ENCODE measurements at regions not wholly inside any gene's neighbourhood (a gene's known extent, or its start where the extent isn't known, plus 50 kb on each side); places are given as distances from the start of the nearest gene placed in this dataset.
"Not testable (repeated sequence)": the region's sequence is repeated elsewhere in the genome, so short reads cannot be mapped to it uniquely, and the experiment has no call there.

GRCh38 chr14:44453433-44454171 lies 53.5 kb downstream of the FSCB start:
- Mint-ChIP-seq H3K9me3 (peaks cover 27% of the 10 kb centered on the region), H3K27me3 (ENCODE audit: insufficient read depth) (no peaks in the 10 kb centered on the region), H3K27ac (no peak overlapping the region), H3K36me3 (ENCODE audit: low read depth) (no peaks in the 10 kb centered on the region), H3K4me1 (ENCODE audit: low read depth) (no peaks in the 10 kb centered on the region), H3K4me3 (no peak overlapping the region)
- DNase-seq (ENCODE audit: low spot score): no peak
- intact Hi-C loops (cut with micrococcal nuclease): no loop called here

DNA sequence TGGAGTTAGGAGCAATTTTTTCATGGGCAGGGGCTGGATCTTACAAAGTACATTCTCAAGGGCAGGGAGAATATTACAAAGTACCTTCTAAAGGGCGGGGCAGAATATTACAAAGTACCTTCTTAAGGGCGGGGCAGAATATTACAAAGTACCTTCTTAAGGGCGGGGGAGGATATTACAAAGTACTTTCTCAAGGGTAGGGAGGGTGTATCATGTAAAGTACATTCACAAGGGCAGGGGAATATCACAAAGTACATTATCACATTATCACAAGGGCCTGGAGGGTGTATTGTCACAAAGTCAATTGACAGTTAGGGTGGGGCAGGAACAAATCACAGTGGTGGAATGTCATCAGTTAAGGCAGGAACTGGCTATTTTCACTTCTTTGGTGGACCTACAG lies 56.9 kb downstream of the FSCB start:
- intact Hi-C loops (cut with micrococcal nuclease); H3K27me3 Mint-ChIP-seq (ENCODE audit: insufficient read depth); H3K4me1 Mint-ChIP-seq (ENCODE audit: low read depth); DNase-seq (ENCODE audit: low spot score); H3K4me3 Mint-ChIP-seq; H3K27ac Mint-ChIP-seq; H3K36me3 Mint-ChIP-seq (ENCODE audit: low read depth): not testable (repeated sequence)
- peaks cover 24% of the 10 kb centered on the region for H3K9me3 Mint-ChIP-seq

GRCh38 chr14:44449680-44450079 lies 57.4 kb downstream of the FSCB start:
- Mint-ChIP-seq H3K4me1 (ENCODE audit: low read depth) (no peaks in the 10 kb centered on the region), H3K27ac (no peak overlapping the region)
- intact Hi-C loops (cut with micrococcal nuclease): no loop called here

DNA sequence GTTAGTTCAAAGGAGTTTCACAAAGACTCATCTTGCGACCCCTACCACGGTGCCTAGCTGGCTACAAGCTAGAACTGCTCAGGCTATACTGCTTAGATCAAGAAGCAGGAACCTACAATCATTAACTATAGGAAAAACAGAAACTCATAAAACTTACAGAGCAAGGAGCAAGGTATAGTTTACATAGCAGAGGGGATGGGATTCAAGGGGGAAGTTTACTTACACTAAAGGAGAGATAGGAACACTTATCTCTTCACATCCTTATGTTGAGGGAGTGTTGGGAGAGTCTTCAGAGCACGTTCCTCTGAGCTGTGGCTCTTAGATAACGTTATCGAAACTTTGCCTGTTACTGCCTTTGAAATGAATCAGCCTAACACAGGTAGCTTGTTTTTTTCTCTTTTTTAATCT lies 58.1 kb downstream of the FSCB start:
- DNase-seq (ENCODE audit: low spot score): no peak
- no peaks in the 10 kb centered on the region for H3K27me3 Mint-ChIP-seq (ENCODE audit: insufficient read depth)
- H3K9me3 Mint-ChIP-seq: peaks cover 24% of the 10 kb centered on the region
- intact Hi-C loops (cut with micrococcal nuclease): no loop called here
- no peaks in the 10 kb centered on the region for H3K4me1 Mint-ChIP-seq (ENCODE audit: low read depth)
- no peak overlapping the region for H3K4me3 Mint-ChIP-seq
- no peaks in the 10 kb centered on the region for H3K36me3 Mint-ChIP-seq (ENCODE audit: low read depth)
- no peak overlapping the region for H3K27ac Mint-ChIP-seq

More at GRCh38 chr14:44449680-44450079, 57.4 kb downstream of the FSCB start:
- no peaks in the 10 kb centered on the region for H3K36me3 Mint-ChIP-seq (ENCODE audit: low read depth)
- H3K4me3 Mint-ChIP-seq: no peak overlapping the region
- no peak for DNase-seq (ENCODE audit: low spot score)
- no peaks in the 10 kb centered on the region for H3K27me3 Mint-ChIP-seq (ENCODE audit: insufficient read depth)
- H3K9me3 Mint-ChIP-seq: peaks cover 24% of the 10 kb centered on the region

GRCh38 chr14:44446965-44447364 lies 60.1 kb downstream of the FSCB start:
- Mint-ChIP-seq H3K4me1 (ENCODE audit: low read depth) (no peaks in the 10 kb centered on the region), H3K27ac (no peak overlapping the region), H3K36me3 (ENCODE audit: low read depth) (no peaks in the 10 kb centered on the region), H3K9me3 (peaks cover 16% of the 10 kb centered on the region), H3K4me3 (no peak overlapping the region), H3K27me3 (ENCODE audit: insufficient read depth) (no peaks in the 10 kb centered on the region)
- DNase-seq (ENCODE audit: low spot score): no peak
- intact Hi-C loops (cut with micrococcal nuclease): no loop called here

- Mint-ChIP-seq H3K27ac (no peak overlapping the region), H3K36me3 (ENCODE audit: low read depth) (no peaks in the 10 kb centered on the region), H3K4me1 (ENCODE audit: low read depth) (no peaks in the 10 kb centered on the region), H3K4me3 (no peak overlapping the region), H3K9me3 (peaks cover 7% of the 10 kb centered on the region), H3K27me3 (ENCODE audit: insufficient read depth) (no peaks in the 10 kb centered on the region)
- no peak for DNase-seq (ENCODE audit: low spot score)
- intact Hi-C loops (cut with micrococcal nuclease): no loop called here
Observed at GRCh38 chr14:44444454-44444853, 62.6 kb downstream of the FSCB start.

GRCh38 chr14:44438936-44439335 lies 68.1 kb downstream of the FSCB start:
- Mint-ChIP-seq H3K27ac (no peak overlapping the region), H3K4me1 (ENCODE audit: low read depth) (no peaks in the 10 kb centered on the region), H3K9me3 (no peaks in the 10 kb centered on the region), H3K4me3 (no peak overlapping the region), H3K27me3 (ENCODE audit: insufficient read depth) (no peaks in the 10 kb centered on the region), H3K36me3 (ENCODE audit: low read depth) (no peaks in the 10 kb centered on the region)
- no peak for DNase-seq (ENCODE audit: low spot score)
- intact Hi-C loops (cut with micrococcal nuclease): no loop called here

DNA sequence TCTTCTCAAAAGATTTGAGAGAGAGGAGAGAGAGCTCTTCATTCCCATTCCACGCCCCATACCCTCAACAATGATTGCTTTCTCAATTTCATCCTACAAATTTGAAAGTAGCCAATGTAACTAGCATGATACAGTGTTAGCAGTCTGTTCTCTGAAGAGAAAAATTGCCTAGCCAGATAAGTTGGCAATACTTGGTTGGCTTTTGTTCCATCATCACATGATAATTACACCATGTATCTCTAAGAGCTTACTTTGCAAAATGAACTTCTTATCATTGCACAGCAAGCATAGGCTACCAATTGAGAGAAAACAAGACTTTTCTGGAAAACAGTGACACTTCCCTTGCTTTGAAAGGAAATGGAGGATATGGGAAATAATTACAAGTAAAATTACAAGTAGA lies 68.9 kb downstream of the FSCB start:
- Mint-ChIP-seq H3K4me3 (no peak overlapping the region), H3K27me3 (ENCODE audit: insufficient read depth) (no peaks in the 10 kb centered on the region), H3K9me3 (no peaks in the 10 kb centered on the region), H3K36me3 (ENCODE audit: low read depth) (no peaks in the 10 kb centered on the region), H3K27ac (no peak overlapping the region), H3K4me1 (ENCODE audit: low read depth) (no peaks in the 10 kb centered on the region)
- DNase-seq (ENCODE audit: low spot score): no peak
- intact Hi-C loops (cut with micrococcal nuclease): no loop called here

DNA sequence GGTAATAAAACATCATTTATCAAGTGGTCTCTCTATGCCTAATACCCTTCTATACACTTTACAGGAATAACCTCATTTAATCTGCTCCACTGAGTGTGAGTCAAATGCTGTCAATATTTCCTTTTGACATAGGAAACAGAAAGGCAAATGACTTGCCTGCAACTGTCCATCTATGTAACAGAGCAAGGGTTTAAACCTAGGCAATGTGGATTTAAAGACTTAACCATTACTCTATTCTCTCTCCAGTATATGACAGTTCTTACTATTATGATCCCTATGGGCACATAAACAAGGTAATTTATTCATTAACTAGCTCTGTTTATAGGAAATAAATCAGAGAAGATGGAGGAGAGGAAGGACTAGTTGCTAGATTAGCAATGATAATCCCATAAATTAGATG lies 70.6 kb downstream of the FSCB start:
- peaks cover 5% of the 10 kb centered on the region for H3K9me3 Mint-ChIP-seq
- intact Hi-C loops (cut with micrococcal nuclease): no loop called here
- no peaks in the 10 kb centered on the region for H3K36me3 Mint-ChIP-seq (ENCODE audit: low read depth)
- no peaks in the 10 kb centered on the region for H3K4me1 Mint-ChIP-seq (ENCODE audit: low read depth)
- H3K27me3 Mint-ChIP-seq (ENCODE audit: insufficient read depth): no peaks in the 10 kb centered on the region
- H3K4me3 Mint-ChIP-seq: no peak overlapping the region
- no peak overlapping the region for H3K27ac Mint-ChIP-seq
- no peak for DNase-seq (ENCODE audit: low spot score)

DNA sequence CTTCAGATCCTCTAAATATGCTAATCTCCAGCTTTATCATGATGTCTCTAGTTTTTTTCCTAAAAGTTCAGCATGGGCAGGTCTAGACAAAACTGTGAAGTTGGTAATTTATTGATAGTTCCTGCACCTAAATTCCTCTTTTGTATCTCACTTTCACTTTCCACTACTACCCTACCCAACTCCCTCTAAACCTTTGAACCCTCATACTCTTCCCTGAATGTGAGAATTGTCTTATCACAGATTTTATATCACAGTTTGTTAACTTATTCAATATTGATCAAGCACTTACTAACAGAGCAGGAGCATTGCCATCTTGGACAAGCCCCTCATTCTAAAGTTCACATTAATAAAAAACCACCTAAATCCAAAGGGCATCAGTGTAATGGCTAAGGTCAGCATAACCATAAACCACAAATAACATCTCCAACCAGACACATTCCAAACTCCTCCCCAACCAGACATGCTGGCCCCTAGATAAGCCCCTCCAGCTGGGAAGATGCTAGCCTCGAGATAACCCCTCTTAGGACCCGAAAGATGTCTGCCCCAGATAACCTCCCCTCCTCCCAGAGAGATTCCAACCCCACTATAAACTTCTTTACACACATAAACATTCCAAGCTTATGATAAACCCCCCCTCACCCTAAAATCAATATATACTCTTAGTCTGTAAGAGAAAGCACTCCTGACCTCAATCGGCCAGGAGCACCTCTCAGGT lies 78.7 kb downstream of the FSCB start:
- no peaks in the 10 kb centered on the region for H3K36me3 Mint-ChIP-seq (ENCODE audit: low read depth)
- intact Hi-C loops (cut with micrococcal nuclease): no loop called here
- H3K27ac Mint-ChIP-seq: no peak overlapping the region
- H3K4me3 Mint-ChIP-seq: no peak overlapping the region
- H3K4me1 Mint-ChIP-seq (ENCODE audit: low read depth): no peaks in the 10 kb centered on the region
- H3K9me3 Mint-ChIP-seq: peaks cover 22% of the 10 kb centered on the region
- DNase-seq (ENCODE audit: low spot score): no peak
- no peaks in the 10 kb centered on the region for H3K27me3 Mint-ChIP-seq (ENCODE audit: insufficient read depth)

GRCh38 chr14:44422699-44423098 lies 84.4 kb downstream of the FSCB start:
- no peak overlapping the region for H3K4me3 Mint-ChIP-seq
- intact Hi-C loops (cut with micrococcal nuclease): no loop called here
- no peaks in the 10 kb centered on the region for H3K36me3 Mint-ChIP-seq (ENCODE audit: low read depth)
- no peaks in the 10 kb centered on the region for H3K4me1 Mint-ChIP-seq (ENCODE audit: low read depth)
- H3K27me3 Mint-ChIP-seq (ENCODE audit: insufficient read depth): no peaks in the 10 kb centered on the region
- peaks cover 12% of the 10 kb centered on the region for H3K9me3 Mint-ChIP-seq
- H3K27ac Mint-ChIP-seq: no peak overlapping the region
- DNase-seq (ENCODE audit: low spot score): no peak

DNA sequence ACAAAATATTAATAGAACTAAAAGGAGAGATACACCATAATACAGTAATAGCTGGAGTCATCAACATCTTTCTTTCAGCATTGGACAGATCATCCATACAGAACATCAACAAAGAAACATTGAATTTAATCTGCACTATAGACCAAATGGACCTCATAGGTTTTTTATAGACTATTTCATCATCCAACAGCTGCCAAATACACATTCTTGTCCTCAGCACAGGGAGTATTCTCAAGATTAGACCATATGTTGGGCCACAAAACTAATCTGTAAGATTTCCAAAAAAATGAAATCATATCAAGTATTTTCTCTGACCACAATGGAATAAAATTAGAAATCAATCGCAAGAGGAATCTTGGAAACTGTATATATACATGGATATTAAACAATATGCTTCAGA lies 86.9 kb downstream of the FSCB start:
- no peak for DNase-seq (ENCODE audit: low spot score)
- no peak overlapping the region for H3K4me3 Mint-ChIP-seq
- H3K9me3 Mint-ChIP-seq: peaks cover 25% of the 10 kb centered on the region
- no peaks in the 10 kb centered on the region for H3K36me3 Mint-ChIP-seq (ENCODE audit: low read depth)
- intact Hi-C loops (cut with micrococcal nuclease): no loop called here
- H3K27ac Mint-ChIP-seq: no peak overlapping the region
- no peaks in the 10 kb centered on the region for H3K27me3 Mint-ChIP-seq (ENCODE audit: insufficient read depth)
- no peaks in the 10 kb centered on the region for H3K4me1 Mint-ChIP-seq (ENCODE audit: low read depth)

DNA sequence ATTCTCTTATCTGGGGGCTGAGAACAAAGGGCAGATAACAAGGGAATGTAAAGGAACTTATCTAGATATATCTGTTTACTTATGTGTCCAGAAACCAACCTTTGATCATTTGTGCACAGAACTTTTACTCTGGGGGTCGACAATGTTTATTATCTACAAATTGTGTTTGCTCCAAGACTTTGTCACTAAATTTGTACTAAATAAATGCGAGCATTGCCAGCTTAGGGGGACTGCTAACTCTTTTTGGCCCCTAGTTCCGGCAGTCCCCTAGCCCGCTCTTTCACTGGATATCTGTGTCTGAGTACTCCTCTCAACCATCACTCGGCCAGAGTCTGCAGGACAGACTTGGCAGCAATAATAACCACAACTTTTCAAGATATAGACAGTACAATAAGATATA lies 88.2 kb downstream of the FSCB start:
- no peaks in the 10 kb centered on the region for H3K4me1 Mint-ChIP-seq (ENCODE audit: low read depth)
- intact Hi-C loops (cut with micrococcal nuclease): no loop called here
- H3K27ac Mint-ChIP-seq: no peak overlapping the region
- no peaks in the 10 kb centered on the region for H3K27me3 Mint-ChIP-seq (ENCODE audit: insufficient read depth)
- no peaks in the 10 kb centered on the region for H3K36me3 Mint-ChIP-seq (ENCODE audit: low read depth)
- H3K9me3 Mint-ChIP-seq: peaks cover 26% of the 10 kb centered on the region
- H3K4me3 Mint-ChIP-seq: no peak overlapping the region
- no peak for DNase-seq (ENCODE audit: low spot score)
